ENCODE measurements at regions not wholly inside any gene's neighbourhood (a gene's known extent, or its start where the extent isn't known, plus 50 kb on each side); places are given as distances from the start of the nearest gene placed in this dataset.

GRCh38 chr5:106732624-106733023, 938.1 kb downstream of the EFNA5 start:
- Histone ChIP-seq H3K36me3 (ENCODE audit: control insufficient read depth in 2 of 2, insufficient read depth in 1 of 2, low read length in 2 of 2) (no peaks in the 10 kb centered on the region), H3K4me3 (ENCODE audit: low read depth, low read length) (no peak overlapping the region), H3K4me1 (ENCODE audit: control insufficient read depth, insufficient read depth, low read length) (no peaks in the 10 kb centered on the region), H3K9me3 (ENCODE audit: control insufficient read depth, insufficient read depth, low read depth, low read length) (no peaks in the 10 kb centered on the region), H3K27ac (ENCODE audit: extremely low read depth, low read depth, low read length) (no peak overlapping the region)
- ChIA-PET CTCF (no interaction called here), POLR2A (no interaction called here)
- TF ChIP-seq ZNF529 (tag by site-specific recombination; IDR thresholded peaks at IDR 0.05; ENCODE audit: insufficient replicate concordance): peak; percentile 86
- no peak for TF ChIP-seq ZNF132 (tag by site-specific recombination; IDR thresholded peaks at IDR 0.05; ENCODE audit: borderline replicate concordance)
- TF ChIP-seq, protein P1, sequence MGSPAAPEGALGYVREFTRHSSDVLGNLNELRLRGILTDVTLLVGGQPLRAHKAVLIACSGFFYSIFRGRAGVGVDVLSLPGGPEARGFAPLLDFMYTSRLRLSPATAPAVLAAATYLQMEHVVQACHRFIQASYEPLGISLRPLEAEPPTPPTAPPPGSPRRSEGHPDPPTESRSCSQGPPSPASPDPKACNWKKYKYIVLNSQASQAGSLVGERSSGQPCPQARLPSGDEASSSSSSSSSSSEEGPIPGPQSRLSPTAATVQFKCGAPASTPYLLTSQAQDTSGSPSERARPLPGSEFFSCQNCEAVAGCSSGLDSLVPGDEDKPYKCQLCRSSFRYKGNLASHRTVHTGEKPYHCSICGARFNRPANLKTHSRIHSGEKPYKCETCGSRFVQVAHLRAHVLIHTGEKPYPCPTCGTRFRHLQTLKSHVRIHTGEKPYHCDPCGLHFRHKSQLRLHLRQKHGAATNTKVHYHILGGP (tag by site-specific recombination; IDR thresholded peaks at IDR 0.05): no peak
- TF ChIP-seq SETDB1 (IDR thresholded peaks at IDR 0.05; ENCODE audit: insufficient read length, low read length): peak; percentile 84
- TF ChIP-seq ZNF785 (tag by site-specific recombination; IDR thresholded peaks at IDR 0.05): no peak
- TF ChIP-seq, protein P2, sequence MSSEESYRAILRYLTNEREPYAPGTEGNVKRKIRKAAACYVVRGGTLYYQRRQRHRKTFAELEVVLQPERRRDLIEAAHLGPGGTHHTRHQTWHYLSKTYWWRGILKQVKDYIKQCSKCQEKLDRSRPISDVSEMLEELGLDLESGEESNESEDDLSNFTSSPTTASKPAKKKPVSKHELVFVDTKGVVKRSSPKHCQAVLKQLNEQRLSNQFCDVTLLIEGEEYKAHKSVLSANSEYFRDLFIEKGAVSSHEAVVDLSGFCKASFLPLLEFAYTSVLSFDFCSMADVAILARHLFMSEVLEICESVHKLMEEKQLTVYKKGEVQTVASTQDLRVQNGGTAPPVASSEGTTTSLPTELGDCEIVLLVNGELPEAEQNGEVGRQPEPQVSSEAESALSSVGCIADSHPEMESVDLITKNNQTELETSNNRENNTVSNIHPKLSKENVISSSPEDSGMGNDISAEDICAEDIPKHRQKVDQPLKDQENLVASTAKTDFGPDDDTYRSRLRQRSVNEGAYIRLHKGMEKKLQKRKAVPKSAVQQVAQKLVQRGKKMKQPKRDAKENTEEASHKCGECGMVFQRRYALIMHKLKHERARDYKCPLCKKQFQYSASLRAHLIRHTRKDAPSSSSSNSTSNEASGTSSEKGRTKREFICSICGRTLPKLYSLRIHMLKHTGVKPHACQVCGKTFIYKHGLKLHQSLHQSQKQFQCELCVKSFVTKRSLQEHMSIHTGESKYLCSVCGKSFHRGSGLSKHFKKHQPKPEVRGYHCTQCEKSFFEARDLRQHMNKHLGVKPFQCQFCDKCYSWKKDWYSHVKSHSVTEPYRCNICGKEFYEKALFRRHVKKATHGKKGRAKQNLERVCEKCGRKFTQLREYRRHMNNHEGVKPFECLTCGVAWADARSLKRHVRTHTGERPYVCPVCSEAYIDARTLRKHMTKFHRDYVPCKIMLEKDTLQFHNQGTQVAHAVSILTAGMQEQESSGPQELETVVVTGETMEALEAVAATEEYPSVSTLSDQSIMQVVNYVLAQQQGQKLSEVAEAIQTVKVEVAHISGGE (tag by site-specific recombination; conservative IDR thresholded peaks at IDR 0.05; ENCODE audit: low read depth): no peak
- no peak for TF ChIP-seq ZNF692 (tag by site-specific recombination; IDR thresholded peaks at IDR 0.05)
- TF ChIP-seq ZNF747 (tag by site-specific recombination; IDR thresholded peaks at IDR 0.05): no peak
- no peak for TF ChIP-seq ZNF18 (tag by site-specific recombination; IDR thresholded peaks at IDR 0.05)

GRCh38 chr5:106730912-106731311, 939.8 kb downstream of the EFNA5 start:
- Histone ChIP-seq H3K27ac (ENCODE audit: extremely low read depth, low read depth, low read length) (no peak overlapping the region), H3K4me3 (ENCODE audit: low read depth, low read length) (no peak overlapping the region), H3K9me3 (ENCODE audit: control insufficient read depth, insufficient read depth, low read depth, low read length) (no peaks in the 10 kb centered on the region), H3K36me3 (ENCODE audit: control insufficient read depth in 2 of 2, insufficient read depth in 1 of 2, low read length in 2 of 2) (no peaks in the 10 kb centered on the region), H3K4me1 (ENCODE audit: control insufficient read depth, insufficient read depth, low read length) (no peaks in the 10 kb centered on the region)
- ChIA-PET CTCF (no interaction called here), POLR2A (no interaction called here)
- TF ChIP-seq ZNF623 (tag by site-specific recombination; IDR thresholded peaks at IDR 0.05) (no peak), ZNF350 (tag by site-specific recombination; IDR thresholded peaks at IDR 0.05) (no peak), ZNF140 (tag by site-specific recombination; IDR thresholded peaks at IDR 0.05) (no peak), MYNN (tag by site-specific recombination; IDR thresholded peaks at IDR 0.05; ENCODE audit: borderline replicate concordance) (no peak), ZNF555 (tag by site-specific recombination; conservative IDR thresholded peaks at IDR 0.05) (no peak), TRIM28 (IDR thresholded peaks at IDR 0.05; ENCODE audit: borderline replicate concordance, low read length) (no peak), ZNF394 (tag by site-specific recombination; IDR thresholded peaks at IDR 0.05; ENCODE audit: borderline replicate concordance) (no peak), CTCF (tag by site-specific recombination; IDR thresholded peaks at IDR 0.05) (no peak), ZNF629 (tag by site-specific recombination; IDR thresholded peaks at IDR 0.05) (no peak), ZNF701 (tag by site-specific recombination; IDR thresholded peaks at IDR 0.05) (no peak), ZNF362 (tag by site-specific recombination; IDR thresholded peaks at IDR 0.05) (no peak), ZNF600 (tag by site-specific recombination; IDR thresholded peaks at IDR 0.05) (no peak), ZNF626 (tag by site-specific recombination; IDR thresholded peaks at IDR 0.05) (no peak), ZNF777 (tag by site-specific recombination; IDR thresholded peaks at IDR 0.05; ENCODE audit: borderline replicate concordance) (no peak)
- TF ChIP-seq, protein P3, sequence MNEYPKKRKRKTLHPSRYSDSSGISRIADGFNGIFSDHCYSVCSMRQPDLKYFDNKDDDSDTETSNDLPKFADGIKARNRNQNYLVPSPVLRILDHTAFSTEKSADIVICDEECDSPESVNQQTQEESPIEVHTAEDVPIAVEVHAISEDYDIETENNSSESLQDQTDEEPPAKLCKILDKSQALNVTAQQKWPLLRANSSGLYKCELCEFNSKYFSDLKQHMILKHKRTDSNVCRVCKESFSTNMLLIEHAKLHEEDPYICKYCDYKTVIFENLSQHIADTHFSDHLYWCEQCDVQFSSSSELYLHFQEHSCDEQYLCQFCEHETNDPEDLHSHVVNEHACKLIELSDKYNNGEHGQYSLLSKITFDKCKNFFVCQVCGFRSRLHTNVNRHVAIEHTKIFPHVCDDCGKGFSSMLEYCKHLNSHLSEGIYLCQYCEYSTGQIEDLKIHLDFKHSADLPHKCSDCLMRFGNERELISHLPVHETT (tag by site-specific recombination; IDR thresholded peaks at IDR 0.05): no peak

All from HEK293 (cell line).